ENCODE measurements at regions not wholly inside any gene's neighbourhood (a gene's known extent, or its start where the extent isn't known, plus 50 kb on each side); places are given as distances from the start of the nearest gene placed in this dataset.
"Not testable (repeated sequence)": the region's sequence is repeated elsewhere in the genome, so short reads cannot be mapped to it uniquely, and the experiment has no call there.

- no peak for DNase-seq
Measured at GRCh38 chr4:179040259-179040658, 1598.0 kb upstream of the AGA start.

- DNase-seq: no peak
Measured at GRCh38 chr4:179048839-179049453, 1606.7 kb upstream of the AGA start.

GRCh38 chr4:179051206-179051605 lies 1609.0 kb upstream of the AGA start:
- no peak for DNase-seq

- DNase-seq: no peak
Measured at GRCh38 chr4:179059396-179059795, 1617.2 kb upstream of the AGA start.

GRCh38 chr4:179066254-179066653 lies 1624.0 kb upstream of the AGA start:
- not testable (repeated sequence) for DNase-seq

GRCh38 chr4:179071131-179071530 lies 1628.9 kb upstream of the AGA start:
- no peak for DNase-seq

- no peak for DNase-seq
Measured at GRCh38 chr4:179076865-179077264, 1634.6 kb upstream of the AGA start.

- DNase-seq: no peak
Measured at GRCh38 chr4:179095585-179096221, 1653.5 kb upstream of the AGA start.

GRCh38 chr4:179097741-179098140 lies 1655.5 kb upstream of the AGA start:
- no peak for DNase-seq

GRCh38 chr4:179110356-179110755 lies 1668.1 kb upstream of the AGA start:
- DNase-seq: no peak

GRCh38 chr4:179110816-179111215 lies 1668.6 kb upstream of the AGA start:
- no peak for DNase-seq

GRCh38 chr4:179112441-179113170 lies 1670.4 kb upstream of the AGA start:
- DNase-seq: no peak

- no peak for DNase-seq
Measured at GRCh38 chr4:179114615-179115014, 1672.4 kb upstream of the AGA start.

GRCh38 chr4:179116011-179116410 lies 1673.8 kb upstream of the AGA start:
- no peak for DNase-seq

- no peak for DNase-seq
Measured at GRCh38 chr4:179116581-179116980, 1674.3 kb upstream of the AGA start.

- DNase-seq: no peak
Measured at GRCh38 chr4:179123084-179123483, 1680.8 kb upstream of the AGA start.

- DNase-seq: no peak
Measured at GRCh38 chr4:179124419-179124818, 1682.2 kb upstream of the AGA start.

GRCh38 chr4:179124957-179125356 lies 1682.7 kb upstream of the AGA start:
- DNase-seq: no peak

GRCh38 chr4:179125870-179126269 lies 1683.6 kb upstream of the AGA start:
- DNase-seq: no peak

GRCh38 chr4:179128299-179128698 lies 1686.1 kb upstream of the AGA start:
- no peak for DNase-seq

GRCh38 chr4:179130122-179130714 lies 1688.0 kb upstream of the AGA start:
- no peak for DNase-seq

GRCh38 chr4:179145746-179146525 lies 1703.7 kb upstream of the AGA start:
- no peak for DNase-seq

GRCh38 chr4:179151770-179152169 lies 1709.5 kb upstream of the AGA start:
- no peak for DNase-seq

All from activated gamma-delta T cell treated with Interleukin-2 at 50 U/mL for 16 hours (primary cell).